A549 (cell line): ENCODE measurements at regions not wholly inside any gene's neighbourhood (a gene's known extent, or its start where the extent isn't known, plus 50 kb on each side); places are given as distances from the start of the nearest gene placed in this dataset.

Source experiments
- ATAC-seq, 2 experiments: fragments of 200-7000 bp in 1 of 2; fragments of >200 bp in 1 of 2; cut with Nextera tagmentation in 1 of 2; cut with Tn5 transposase in 1 of 2; 3 replicates each; pipeline versions ENCODE4 v1.8.0 to v1.9.1; 2018 to 2020; ENCODE audit warnings: mild to moderate bottlenecking in 1 of 2, moderate library complexity in 1 of 2
- CTCF ChIA-PET: fragments of 300-600 bp; sonication (Branson Sonifier 250); formaldehyde crosslinking; extraction: SDS; loops from one replicate; lab custom pipeline; 2021; ENCODE audit warnings: antibody characterized with exemption, inconsistent platforms; lab: Yijun Ruan, JAX
- POLR2A ChIA-PET: fragments of 350-600 bp; formaldehyde crosslinking; extraction: SDS; loops from one replicate; lab custom pipeline; 2021; ENCODE audit warnings: antibody characterized with exemption, inconsistent platforms; lab: Yijun Ruan, JAX
- DNase-seq, 2 experiments: peaks; one replicate each; pipeline versions ENCODE4 v3.0.0 to v3.0.0-alpha.2; 2011 to 2016; ENCODE audit warnings: low read depth in 1 of 2, low spot score in 1 of 2
- FAIRE-seq: peaks from 2 replicates; lab custom pipeline; 2011; peaks lifted over from hg19 to GRCh38; lab: Jason Lieb, UNC
- H3K27ac ChIP-seq, 2 experiments: fragments of >200 bp; sonication (Bioruptor Twin); formaldehyde crosslinking; 3 replicates each; pipeline ENCODE4 v1.5.1; 2016 to 2017
- H3K4me1 ChIP-seq: fragments of >200 bp; sonication (Bioruptor Twin); formaldehyde crosslinking; 3 replicates; pipeline ENCODE4 v1.6.1; 2016
- H3K4me2 ChIP-seq: fragments of >200 bp; sonication (Bioruptor Twin); formaldehyde crosslinking; 3 replicates; pipeline ENCODE4 v1.6.1; 2016
- H3K4me3 ChIP-seq: fragments of >200 bp; sonication (Bioruptor Twin); formaldehyde crosslinking; 3 replicates; pipeline ENCODE4 v1.5.1; 2016
- H3K9me3 ChIP-seq: fragments of >200 bp; sonication (Bioruptor Twin); formaldehyde crosslinking; 3 replicates; pipeline ENCODE4 v1.6.1; 2016
- ATOH8 ChIP-seq: fragments of 250-450 bp; sonication (Bioruptor Pico); IDR thresholded peaks from 2 replicates; pipeline ENCODE4 v1.5.0; 2020; ENCODE audit warnings: low read depth, mild to moderate bottlenecking, moderate library complexity
- CHD4 ChIP-seq: fragments of 200-600 bp; sonication (generic); IDR thresholded peaks from 2 replicates; pipeline ENCODE4 v1.6.1; 2016; ENCODE audit warnings: antibody characterized with exemption, mild to moderate bottlenecking, borderline replicate concordance
- E2F6 ChIP-seq: IDR thresholded peaks from 2 replicates; pipeline ENCODE4 v1.6.1; 2012; ENCODE audit warnings: low read depth, borderline replicate concordance
- EHF ChIP-seq: fragments of 250-450 bp; sonication (Bioruptor Pico); IDR thresholded peaks from 2 replicates; pipeline ENCODE4 v1.5.0; 2020; ENCODE audit warnings: mild to moderate bottlenecking
- HMGXB4 ChIP-seq: fragments of 250-450 bp; sonication (Bioruptor Pico); IDR thresholded peaks from 2 replicates; pipeline ENCODE4 v1.5.0; 2021; ENCODE audit warnings: mild to moderate bottlenecking, moderate library complexity, borderline replicate concordance
- HOXB13 ChIP-seq: fragments of 250-450 bp; sonication (Bioruptor Pico); IDR thresholded peaks from 2 replicates; pipeline ENCODE4 v1.5.0; 2020; ENCODE audit warnings: low read depth, mild to moderate bottlenecking, moderate library complexity
- MAX ChIP-seq: IDR thresholded peaks from 2 replicates; pipeline ENCODE4 v1.6.1; 2012
- MAZ ChIP-seq: fragments of 150-350 bp; IDR thresholded peaks from 2 replicates; pipeline ENCODE4 v1.6.1; 2014; ENCODE audit warnings: antibody characterized with exemption, low read depth, low read length, borderline replicate concordance
- NPAS2 ChIP-seq: fragments of 250-450 bp; sonication (Bioruptor Pico); IDR thresholded peaks from 2 replicates; pipeline ENCODE4 v1.8.0; 2022; ENCODE audit warnings: mild to moderate bottlenecking, moderate library complexity, borderline replicate concordance
- PBX3 ChIP-seq: IDR thresholded peaks from 2 replicates; pipeline ENCODE4 v1.6.1; 2012
- RAD21 ChIP-seq, 2 experiments: fragments of >200 bp in 1 of 2; sonication (Bioruptor Twin) in 1 of 2; formaldehyde crosslinking in 1 of 2; IDR thresholded peaks in 1 of 2; conservative IDR thresholded peaks in 1 of 2; 2 replicates in 1 of 2; 3 replicates in 1 of 2; pipeline ENCODE4 v1.6.1; 2012 to 2018; ENCODE audit warnings: inconsistent platforms in 1 of 2
- RARB ChIP-seq: fragments of 250-450 bp; sonication (Bioruptor Pico); IDR thresholded peaks from 2 replicates; pipeline ENCODE4 v1.8.0; 2021; ENCODE audit warnings: mild to moderate bottlenecking, moderate library complexity
- REST ChIP-seq: fragments of 200-600 bp; sonication (generic); IDR thresholded peaks from 2 replicates; pipeline ENCODE4 v1.6.1; 2016; ENCODE audit warnings: antibody characterized with exemption, mild to moderate bottlenecking, moderate library complexity
- RFX5 ChIP-seq: fragments of 450-650 bp; IDR thresholded peaks from 2 replicates; pipeline ENCODE4 v1.7.1; 2014; ENCODE audit warnings: antibody characterized with exemption, mild to moderate bottlenecking, moderate library complexity
- ZSCAN20 ChIP-seq: fragments of 250-450 bp; sonication (Bioruptor Pico); IDR thresholded peaks from 2 replicates; pipeline ENCODE4 v1.8.0; 2022; ENCODE audit warnings: mild to moderate bottlenecking, moderate library complexity
- WGBS: methylation state at CpG from one replicate; pipeline ENCODE4 v1.1.6; 2017; ENCODE audit errors: missing lambda C conversion rate; 5-methylcytosine and 5-hydroxymethylcytosine counted together

GRCh38 chrX:113973706-113974105 lies 610.2 kb upstream of the HTR2C start:
- DNase-seq (no peak), ATAC-seq (no peak), FAIRE-seq (no peak)
- H3K27ac ChIP-seq = no peak overlapping the region
- H3K4me2 ChIP-seq = no peak overlapping the region
- H3K9me3 ChIP-seq = no peaks in the 10 kb centered on the region
- H3K4me3 ChIP-seq = no peak overlapping the region
- 38% methylated on average over 2 of the region's 2 CpGs for WGBS
- H3K4me1 ChIP-seq = no peaks in the 10 kb centered on the region
- ChIA-PET POLR2A (no interaction called here), CTCF (no interaction called here)
- TF ChIP-seq RARB (CRISPR knock-in tag) (no peak), ZSCAN20 (CRISPR knock-in tag) (no peak), HMGXB4 (CRISPR knock-in tag) (no peak), CHD4 (no peak), ATOH8 (CRISPR knock-in tag) (no peak), MAZ (no peak), E2F6 (no peak), RAD21 (conservative IDR thresholded peaks at IDR 0.05 in 1 of 2, IDR thresholded peaks at IDR 0.05 in 1 of 2) (no peak), RFX5 (no peak)
- TF ChIP-seq, all 56 proteins: peak for 0

- no peak for DNase-seq
- ChIA-PET POLR2A (no interaction called here), CTCF (no interaction called here)
- Histone ChIP-seq H3K4me2 (no peak overlapping the region), H3K27ac (no peak overlapping the region), H3K4me1 (no peaks in the 10 kb centered on the region), H3K4me3 (no peak overlapping the region), H3K9me3 (no peaks in the 10 kb centered on the region)
- TF ChIP-seq RAD21 (conservative IDR thresholded peaks at IDR 0.05 in 1 of 2, IDR thresholded peaks at IDR 0.05 in 1 of 2) (no peak), RARB (CRISPR knock-in tag) (no peak), REST (no peak), EHF (CRISPR knock-in tag) (no peak), HOXB13 (CRISPR knock-in tag) (no peak), NPAS2 (CRISPR knock-in tag) (no peak), MAX (no peak), PBX3 (no peak)
- 31% methylated on average over 2 of the region's 2 CpGs for WGBS
- no peak for ATAC-seq
- FAIRE-seq = no peak
Observed at GRCh38 chrX:113966791-113967190, 617.1 kb upstream of the HTR2C start.
